ENCODE measurements at regions not wholly inside any gene's neighbourhood (a gene's known extent, or its start where the extent isn't known, plus 50 kb on each side); places are given as distances from the start of the nearest gene placed in this dataset.

DNA sequence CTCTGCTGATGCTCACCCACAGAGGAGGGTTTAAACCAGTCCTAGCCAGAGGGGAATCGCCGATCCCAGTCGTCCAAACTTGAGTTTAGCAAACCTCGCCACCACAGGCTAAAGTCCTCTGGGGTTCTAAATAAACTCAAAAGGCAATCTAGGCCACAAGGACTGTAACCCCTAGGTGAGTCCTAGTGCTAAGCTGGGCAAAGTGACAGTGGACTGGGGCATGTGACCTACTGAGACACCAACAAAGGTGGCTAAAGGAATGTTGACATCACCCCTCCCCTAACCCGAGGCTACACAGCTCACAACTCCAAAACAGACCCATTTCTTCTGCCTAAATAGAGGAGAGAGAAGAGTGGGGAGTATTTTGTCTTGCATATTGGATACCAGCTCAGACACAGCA, 142.8 kb upstream of the PRDX4 start:
- no peak overlapping the region for H3K23ac ChIP-seq (ENCODE audit: insufficient read length)
- no peak overlapping the region for H3K14ac ChIP-seq (ENCODE audit: insufficient read length)
- peaks cover 0 to 2% (median 0%) of the 10 kb centered on the region in 4 experiments; a peak in 1 of 8 replicates for H3K36me3 ChIP-seq (ENCODE audit: control insufficient read depth in 2 of 4, insufficient read depth in 4 of 4, low read length in 3 of 4)
- H4K5ac ChIP-seq (ENCODE audit: insufficient read length, low read depth, low read length), result no peak overlapping the region
- no peaks in the 10 kb centered on the region for H3K79me2 ChIP-seq (ENCODE audit: control insufficient read depth in 1 of 2, insufficient read depth in 2 of 2, low read length in 2 of 2)
- H2BK15ac ChIP-seq (ENCODE audit: low read length), result no peak overlapping the region
- no peaks in the 10 kb centered on the region for H3K79me1 ChIP-seq (ENCODE audit: low read depth, low read length)
- no peak overlapping the region for H3K9ac ChIP-seq (replicated peaks in 1 of 4; ENCODE audit: extremely low read depth in 1 of 4, low read depth in 3 of 4, low read length in 3 of 4)
- H3K9me3 ChIP-seq (ENCODE audit: insufficient read depth in 2 of 2, low read depth in 1 of 2, low read length in 1 of 2), result peaks cover 0 to 10% of the 10 kb centered on the region in 2 experiments; a peak in 2 of 4 replicates
- H2BK120ac ChIP-seq (replicated peaks; ENCODE audit: low read depth, low read length), result no peak overlapping the region
- H3K4me3 ChIP-seq (ENCODE audit: extremely low read depth in 1 of 4, insufficient read depth in 2 of 4, low read depth in 3 of 4, low read length in 4 of 4), result no peak overlapping the region
- POLR2A ChIA-PET (ENCODE audit: partially characterized antibody), result no interaction called here
- H2AFZ ChIP-seq (ENCODE audit: low read length), result no peak overlapping the region
- no peaks in the 10 kb centered on the region for H3K23me2 ChIP-seq (ENCODE audit: low read depth, low read length)
- H3K27me3 ChIP-seq (replicated peaks in 1 of 4; ENCODE audit: control insufficient read depth in 3 of 4, extremely low read depth in 1 of 4, insufficient read depth in 3 of 4, low read length in 3 of 4), result no peaks in the 10 kb centered on the region
- no peak overlapping the region for H3K4ac ChIP-seq (replicated peaks; ENCODE audit: insufficient read length, low read depth, low read length)
- DNase-seq (ENCODE audit: low read depth in 1 of 2, low spot score in 2 of 2) (no peak), FAIRE-seq (no peak)
- H2BK12ac ChIP-seq (ENCODE audit: low read depth, low read length), result no peak overlapping the region
- H2BK20ac ChIP-seq (ENCODE audit: low read length), result no peak overlapping the region
- no peak overlapping the region for H2BK5ac ChIP-seq (ENCODE audit: low read depth, low read length)
- WGBS, 2 experiments (ENCODE audit: extremely low coverage in 1 of 2, insufficient coverage in 1 of 2, insufficient read length in 1 of 2, insufficient replicate concordance in 2 of 2, low coverage in 1 of 2, low lambda C conversion rate in 2 of 2, missing lambda C conversion rate in 1 of 2), result no CpG with 5 or more reads among the region's 5 CpGs
- no peak overlapping the region for H3K4me2 ChIP-seq (ENCODE audit: insufficient read depth in 1 of 2, low read depth in 2 of 2, low read length in 2 of 2)
- no peak overlapping the region for H2AK5ac ChIP-seq (ENCODE audit: low read depth, low read length)
- CTCF ChIA-PET (ENCODE audit: partially characterized antibody), result no interaction called here
- H3K56ac ChIP-seq (replicated peaks; ENCODE audit: insufficient read length, low read depth, low read length), result no peak overlapping the region
- H4K91ac ChIP-seq (replicated peaks; ENCODE audit: insufficient read length, low read length), result no peak overlapping the region
- no peaks in the 10 kb centered on the region for H3K4me1 ChIP-seq (replicated peaks in 1 of 4; ENCODE audit: control insufficient read depth in 3 of 4, insufficient read depth in 4 of 4, low read length in 3 of 4)
- H3K27ac ChIP-seq (ENCODE audit: low read depth, low read length), result no peak overlapping the region
- no peak overlapping the region for H3K18ac ChIP-seq (ENCODE audit: extremely low read depth, low read length)
- no peak overlapping the region for H4K8ac ChIP-seq (ENCODE audit: extremely low read depth, insufficient read depth, low read length)
- H4K20me1 ChIP-seq (replicated peaks in 1 of 2; ENCODE audit: control insufficient read depth in 1 of 2, insufficient read depth in 2 of 2, low read length in 2 of 2), result no peaks in the 10 kb centered on the region
- TF ChIP-seq ZNF274 (IDR thresholded peaks at IDR 0.05; ENCODE audit: borderline replicate concordance, extremely low read depth, low read length) (no peak), JUN (IDR thresholded peaks at IDR 0.05; ENCODE audit: low read depth, low read length) (no peak)
- TF ChIP-seq, protein P1, sequence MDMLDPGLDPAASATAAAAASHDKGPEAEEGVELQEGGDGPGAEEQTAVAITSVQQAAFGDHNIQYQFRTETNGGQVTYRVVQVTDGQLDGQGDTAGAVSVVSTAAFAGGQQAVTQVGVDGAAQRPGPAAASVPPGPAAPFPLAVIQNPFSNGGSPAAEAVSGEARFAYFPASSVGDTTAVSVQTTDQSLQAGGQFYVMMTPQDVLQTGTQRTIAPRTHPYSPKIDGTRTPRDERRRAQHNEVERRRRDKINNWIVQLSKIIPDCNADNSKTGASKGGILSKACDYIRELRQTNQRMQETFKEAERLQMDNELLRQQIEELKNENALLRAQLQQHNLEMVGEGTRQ (IDR thresholded peaks at IDR 0.05; ENCODE audit: low read length), result no peak
